ENCODE measurements at regions not wholly inside any gene's neighbourhood (a gene's known extent, or its start where the extent isn't known, plus 50 kb on each side); places are given as distances from the start of the nearest gene placed in this dataset.

DNA sequence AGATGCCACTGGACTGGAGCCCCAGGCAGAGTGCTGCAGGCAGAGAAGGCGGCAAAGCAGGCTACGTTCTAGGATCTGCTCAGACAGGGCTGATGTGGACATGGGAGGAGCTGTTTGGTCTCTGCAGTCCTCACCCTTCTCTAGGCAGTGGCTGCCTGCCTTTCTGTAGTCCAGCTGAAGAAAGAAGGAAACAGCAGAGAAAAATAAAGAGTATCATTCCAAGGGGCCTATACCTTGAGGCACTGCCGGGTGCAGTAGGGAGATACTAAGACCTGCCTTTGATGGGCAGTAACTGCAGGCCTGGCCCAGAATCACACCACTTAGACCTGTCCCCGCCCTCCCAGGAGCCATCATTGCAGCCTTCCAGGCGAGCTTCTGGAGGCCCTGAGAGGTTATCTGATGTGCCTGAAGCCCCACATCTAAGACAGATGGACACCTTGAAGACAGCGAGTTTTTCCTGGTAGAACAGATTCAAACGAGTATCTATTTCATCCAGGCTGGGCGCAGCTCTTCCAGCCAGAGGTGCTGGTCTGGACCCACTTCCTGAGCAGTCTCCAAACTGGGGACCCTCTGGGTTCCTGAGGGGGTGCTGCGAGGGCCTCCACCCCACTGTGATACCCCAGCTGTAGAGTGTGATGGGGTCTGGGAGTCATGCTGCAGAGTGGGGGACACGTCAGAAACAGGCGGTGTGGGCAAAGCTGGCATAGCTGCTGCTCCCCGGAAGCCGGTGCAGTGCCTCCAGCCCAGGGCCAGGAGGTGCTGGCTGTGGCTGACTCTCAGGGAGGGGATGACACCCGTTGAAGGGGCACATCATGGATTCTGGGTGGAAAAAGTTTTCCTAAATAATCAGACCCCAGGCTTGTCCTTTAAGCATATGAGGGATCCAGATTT, 87.3 kb upstream of the OTOS start:
- TF ChIP-seq, protein P1, sequence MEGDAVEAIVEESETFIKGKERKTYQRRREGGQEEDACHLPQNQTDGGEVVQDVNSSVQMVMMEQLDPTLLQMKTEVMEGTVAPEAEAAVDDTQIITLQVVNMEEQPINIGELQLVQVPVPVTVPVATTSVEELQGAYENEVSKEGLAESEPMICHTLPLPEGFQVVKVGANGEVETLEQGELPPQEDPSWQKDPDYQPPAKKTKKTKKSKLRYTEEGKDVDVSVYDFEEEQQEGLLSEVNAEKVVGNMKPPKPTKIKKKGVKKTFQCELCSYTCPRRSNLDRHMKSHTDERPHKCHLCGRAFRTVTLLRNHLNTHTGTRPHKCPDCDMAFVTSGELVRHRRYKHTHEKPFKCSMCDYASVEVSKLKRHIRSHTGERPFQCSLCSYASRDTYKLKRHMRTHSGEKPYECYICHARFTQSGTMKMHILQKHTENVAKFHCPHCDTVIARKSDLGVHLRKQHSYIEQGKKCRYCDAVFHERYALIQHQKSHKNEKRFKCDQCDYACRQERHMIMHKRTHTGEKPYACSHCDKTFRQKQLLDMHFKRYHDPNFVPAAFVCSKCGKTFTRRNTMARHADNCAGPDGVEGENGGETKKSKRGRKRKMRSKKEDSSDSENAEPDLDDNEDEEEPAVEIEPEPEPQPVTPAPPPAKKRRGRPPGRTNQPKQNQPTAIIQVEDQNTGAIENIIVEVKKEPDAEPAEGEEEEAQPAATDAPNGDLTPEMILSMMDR (IDR thresholded peaks at IDR 0.05; ENCODE audit: borderline replicate concordance, extremely low read depth, low read length, poor library complexity, severe bottlenecking): no peak
- TF ChIP-seq EZH2 (IDR thresholded peaks at IDR 0.05; ENCODE audit: borderline replicate concordance, low read depth, low read length, severe bottlenecking): no peak
